MM.1S (cell line): ENCODE measurements at regions not wholly inside any gene's neighbourhood (a gene's known extent, or its start where the extent isn't known, plus 50 kb on each side); places are given as distances from the start of the nearest gene placed in this dataset.
"Not testable (repeated sequence)": the region's sequence is repeated elsewhere in the genome, so short reads cannot be mapped to it uniquely, and the experiment has no call there.

Experiments used
- DNase-seq: peaks from one replicate; pipeline ENCODE4 v3.0.0-alpha.2; 2015
- H2AFZ ChIP-seq: fragments of 300-600 bp; sonication (generic); 2 replicates; pipeline ENCODE4 v1.6.0; 2016; ENCODE audit warnings: antibody characterized with exemption, low read length
- H3F3A ChIP-seq: fragments of 300-600 bp; sonication (generic); 2 replicates; pipeline ENCODE4 v1.6.1; 2016; ENCODE audit warnings: mild to moderate bottlenecking, antibody characterized with exemption, low read length, moderate library complexity, mixed read lengths; ENCODE audit not compliant: insufficient read depth
- H3K27ac ChIP-seq: fragments of 300-600 bp; sonication (generic); 2 replicates; pipeline ENCODE4 v1.5.1; 2016; ENCODE audit warnings: mild to moderate bottlenecking, low read length
- H3K27me3 ChIP-seq: fragments of 300-600 bp; sonication (generic); replicated peaks from 2 replicates; pipeline ENCODE4 v1.6.0; 2016; ENCODE audit warnings: low read length; ENCODE audit not compliant: insufficient read depth
- H3K36me3 ChIP-seq: fragments of 300-600 bp; sonication (generic); replicated peaks from 2 replicates; pipeline ENCODE4 v1.6.1; 2016; ENCODE audit warnings: mild to moderate bottlenecking, low read length, mixed read lengths; ENCODE audit not compliant: insufficient read depth
- H3K4me1 ChIP-seq: fragments of 300-600 bp; sonication (generic); 2 replicates; pipeline ENCODE4 v1.6.1; 2016; ENCODE audit warnings: low read length, mixed read lengths
- H3K4me2 ChIP-seq: fragments of 300-600 bp; sonication (generic); 2 replicates; pipeline ENCODE4 v1.6.0; 2016; ENCODE audit warnings: low read depth, low read length
- H3K4me3 ChIP-seq: fragments of 300-600 bp; sonication (generic); 2 replicates; pipeline ENCODE4 v1.5.1; 2016; ENCODE audit warnings: low read length, mixed read lengths
- H3K79me2 ChIP-seq: fragments of 300-600 bp; sonication (generic); 2 replicates; pipeline ENCODE4 v1.6.1; 2016; ENCODE audit warnings: mixed run types, low read length, mixed read lengths
- H3K9ac ChIP-seq: fragments of 300-600 bp; sonication (generic); 2 replicates; pipeline ENCODE4 v1.6.1; 2016; ENCODE audit warnings: low read length, mixed read lengths
- H3K9me2 ChIP-seq: fragments of 300-600 bp; sonication (generic); replicated peaks from 2 replicates; pipeline ENCODE4 v1.6.1; 2016; ENCODE audit warnings: mild to moderate bottlenecking, low read length, mixed read lengths; ENCODE audit not compliant: insufficient read depth
- H3K9me3 ChIP-seq: fragments of 300-600 bp; sonication (generic); replicated peaks from 2 replicates; pipeline ENCODE4 v1.6.1; 2016; ENCODE audit warnings: mild to moderate bottlenecking, low read length, mixed read lengths; ENCODE audit not compliant: insufficient read depth
- H4K20me1 ChIP-seq: fragments of 300-600 bp; sonication (generic); 2 replicates; pipeline ENCODE4 v1.6.1; 2016; ENCODE audit warnings: mild to moderate bottlenecking, low read length, moderate library complexity, mixed read lengths; ENCODE audit not compliant: insufficient read depth
- EZH2 ChIP-seq: fragments of 300-600 bp; sonication (generic); optimal IDR thresholded peaks from 2 replicates; pipeline ENCODE3; 2017; ENCODE audit warnings: low read depth, mild to moderate bottlenecking, antibody characterized with exemption, low read length, mixed read lengths
- EZH2phosphoT487 ChIP-seq: fragments of 300-600 bp; sonication (generic); IDR thresholded peaks from 2 replicates; pipeline ENCODE4 v1.6.1; 2018; ENCODE audit warnings: antibody characterized with exemption, low read length
- TF ChIP-seq, protein P1 (sequence below): fragments of 300-600 bp; sonication (generic); IDR thresholded peaks from 2 replicates; pipeline ENCODE4 v1.5.1; 2016; ENCODE audit warnings: antibody characterized with exemption, low read length, mixed read lengths

DNA sequence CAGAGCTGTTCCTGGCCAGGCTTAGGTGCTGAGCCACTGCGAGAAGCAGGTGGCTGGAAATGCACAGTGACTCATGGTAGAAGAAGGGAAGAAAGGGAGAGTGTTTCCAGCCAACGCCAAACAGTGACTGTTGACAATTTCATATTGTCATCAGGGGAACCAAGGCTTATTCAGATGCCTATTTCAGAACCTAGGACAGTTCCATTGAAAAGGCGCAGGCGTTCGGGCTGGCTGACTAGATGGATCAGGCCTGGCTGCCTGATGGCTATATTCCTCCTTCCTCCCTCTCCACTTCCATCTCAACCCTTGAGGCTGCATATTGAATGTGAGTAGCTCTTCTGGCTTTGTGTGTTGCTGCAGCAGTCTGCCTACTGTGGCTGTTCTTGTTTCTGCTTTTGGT, 73.0 kb upstream of the FRMPD4 start:
- Histone ChIP-seq H3K4me2 (no peak overlapping the region), H4K20me1 (no peaks in the 10 kb centered on the region), H3K9me2 (no peaks in the 10 kb centered on the region), H3F3A (no peaks in the 10 kb centered on the region), H3K79me2 (no peaks in the 10 kb centered on the region), H2AFZ (no peak overlapping the region), H3K36me3 (no peaks in the 10 kb centered on the region), H3K9ac (no peak overlapping the region), H3K4me1 (no peaks in the 10 kb centered on the region), H3K4me3 (no peak overlapping the region), H3K27ac (no peak overlapping the region), H3K9me3 (no peaks in the 10 kb centered on the region), H3K27me3 (no peaks in the 10 kb centered on the region)
- no peak for DNase-seq
- TF ChIP-seq EZH2: no peak
- TF ChIP-seq, protein P1, sequence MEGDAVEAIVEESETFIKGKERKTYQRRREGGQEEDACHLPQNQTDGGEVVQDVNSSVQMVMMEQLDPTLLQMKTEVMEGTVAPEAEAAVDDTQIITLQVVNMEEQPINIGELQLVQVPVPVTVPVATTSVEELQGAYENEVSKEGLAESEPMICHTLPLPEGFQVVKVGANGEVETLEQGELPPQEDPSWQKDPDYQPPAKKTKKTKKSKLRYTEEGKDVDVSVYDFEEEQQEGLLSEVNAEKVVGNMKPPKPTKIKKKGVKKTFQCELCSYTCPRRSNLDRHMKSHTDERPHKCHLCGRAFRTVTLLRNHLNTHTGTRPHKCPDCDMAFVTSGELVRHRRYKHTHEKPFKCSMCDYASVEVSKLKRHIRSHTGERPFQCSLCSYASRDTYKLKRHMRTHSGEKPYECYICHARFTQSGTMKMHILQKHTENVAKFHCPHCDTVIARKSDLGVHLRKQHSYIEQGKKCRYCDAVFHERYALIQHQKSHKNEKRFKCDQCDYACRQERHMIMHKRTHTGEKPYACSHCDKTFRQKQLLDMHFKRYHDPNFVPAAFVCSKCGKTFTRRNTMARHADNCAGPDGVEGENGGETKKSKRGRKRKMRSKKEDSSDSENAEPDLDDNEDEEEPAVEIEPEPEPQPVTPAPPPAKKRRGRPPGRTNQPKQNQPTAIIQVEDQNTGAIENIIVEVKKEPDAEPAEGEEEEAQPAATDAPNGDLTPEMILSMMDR: no peak
- TF ChIP-seq EZH2phosphoT487: no peak

DNA sequence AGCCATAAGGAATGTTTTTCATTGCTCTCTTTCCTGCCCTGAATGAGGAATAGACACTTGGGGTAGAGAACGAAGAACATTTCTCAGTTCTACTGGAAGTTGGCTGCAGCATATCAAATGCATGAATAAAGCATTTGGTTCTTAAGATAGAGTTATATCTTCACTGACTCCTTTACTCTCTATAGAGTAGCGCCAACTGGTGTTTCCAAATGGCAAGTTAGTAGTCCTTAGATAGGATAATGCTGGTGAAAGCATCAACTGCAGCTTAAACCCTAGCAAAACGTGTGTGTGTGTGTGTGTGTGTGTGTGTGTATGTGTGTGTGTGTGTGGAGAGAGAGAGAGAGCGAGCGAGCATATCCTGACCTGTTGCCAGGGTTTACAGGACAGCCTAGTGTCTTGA, 62.2 kb upstream of the FRMPD4 start:
- Histone ChIP-seq H3K36me3 (no peaks in the 10 kb centered on the region), H3K27ac (no peak overlapping the region), H3K9ac (no peak overlapping the region), H3K9me3 (no peaks in the 10 kb centered on the region), H3K4me2 (no peak overlapping the region), H3K9me2 (no peaks in the 10 kb centered on the region), H3K4me1 (no peaks in the 10 kb centered on the region), H3K79me2 (no peaks in the 10 kb centered on the region), H2AFZ (no peak overlapping the region), H4K20me1 (no peaks in the 10 kb centered on the region), H3K27me3 (no peaks in the 10 kb centered on the region), H3F3A (no peaks in the 10 kb centered on the region), H3K4me3 (no peak overlapping the region)
- DNase-seq: no peak
- TF ChIP-seq EZH2 (no peak), EZH2phosphoT487 (no peak)
- TF ChIP-seq, protein P1: no peak

DNA sequence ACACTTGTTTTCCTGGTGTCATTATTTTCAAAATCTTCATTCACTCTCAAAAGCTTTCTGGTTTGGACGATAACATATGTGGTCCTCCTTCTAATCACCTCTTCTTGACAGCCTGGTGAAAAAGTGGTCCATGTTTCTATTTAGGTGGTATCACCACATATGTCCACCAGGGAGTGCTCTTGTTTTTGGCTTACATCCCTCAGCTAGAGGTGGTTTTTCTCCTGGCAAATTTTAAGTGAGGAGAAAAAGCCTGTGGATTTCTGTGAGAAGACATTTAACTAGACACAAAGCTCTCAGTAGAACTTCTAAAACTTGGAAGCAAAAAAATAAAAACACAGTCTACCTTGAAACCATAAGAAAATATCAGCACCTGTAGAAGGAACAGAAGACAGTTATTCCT, 58.0 kb upstream of the FRMPD4 start:
- Histone ChIP-seq H3K9ac (no peak overlapping the region), H3F3A (no peaks in the 10 kb centered on the region), H3K4me1 (no peaks in the 10 kb centered on the region), H2AFZ (no peak overlapping the region), H3K9me3 (no peaks in the 10 kb centered on the region), H3K27ac (no peak overlapping the region), H3K79me2 (no peaks in the 10 kb centered on the region), H3K36me3 (no peaks in the 10 kb centered on the region), H3K9me2 (no peaks in the 10 kb centered on the region), H3K4me3 (no peak overlapping the region), H4K20me1 (no peaks in the 10 kb centered on the region), H3K27me3 (no peaks in the 10 kb centered on the region), H3K4me2 (no peak overlapping the region)
- DNase-seq: peak; percentile 25
- TF ChIP-seq, protein P1: peak; percentile 56
- TF ChIP-seq EZH2phosphoT487 (no peak), EZH2 (no peak)

DNA sequence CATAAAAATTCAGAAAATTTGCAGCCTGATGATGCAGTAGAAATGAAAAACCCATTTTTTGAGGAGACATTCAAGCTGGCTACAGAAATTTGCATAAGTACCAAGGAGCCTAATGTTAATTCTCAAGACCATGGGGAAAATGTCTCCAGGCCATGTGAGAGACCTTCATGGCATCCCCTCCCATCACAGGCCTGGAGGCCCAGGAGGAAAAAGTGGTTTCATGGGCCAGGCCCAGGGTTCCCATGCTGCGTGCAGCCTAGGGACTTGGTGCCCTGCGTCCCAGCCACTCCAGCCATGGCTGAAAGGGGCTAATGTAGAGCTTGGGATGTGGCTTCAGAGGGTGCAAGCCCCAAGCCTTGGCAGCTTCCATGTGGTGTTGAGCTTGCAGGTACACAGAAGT, 55.3 kb upstream of the FRMPD4 start:
- H3K27me3 ChIP-seq, H3K9me3 ChIP-seq, H3K27ac ChIP-seq, H3F3A ChIP-seq, H3K4me1 ChIP-seq, H3K4me3 ChIP-seq, H3K36me3 ChIP-seq, DNase-seq, H3K79me2 ChIP-seq, H2AFZ ChIP-seq, H3K4me2 ChIP-seq, H3K9me2 ChIP-seq, H4K20me1 ChIP-seq, H3K9ac ChIP-seq: not testable (repeated sequence)
